ENCODE measurements at regions not wholly inside any gene's neighbourhood (a gene's known extent, or its start where the extent isn't known, plus 50 kb on each side); places are given as distances from the start of the nearest gene placed in this dataset.

DNA sequence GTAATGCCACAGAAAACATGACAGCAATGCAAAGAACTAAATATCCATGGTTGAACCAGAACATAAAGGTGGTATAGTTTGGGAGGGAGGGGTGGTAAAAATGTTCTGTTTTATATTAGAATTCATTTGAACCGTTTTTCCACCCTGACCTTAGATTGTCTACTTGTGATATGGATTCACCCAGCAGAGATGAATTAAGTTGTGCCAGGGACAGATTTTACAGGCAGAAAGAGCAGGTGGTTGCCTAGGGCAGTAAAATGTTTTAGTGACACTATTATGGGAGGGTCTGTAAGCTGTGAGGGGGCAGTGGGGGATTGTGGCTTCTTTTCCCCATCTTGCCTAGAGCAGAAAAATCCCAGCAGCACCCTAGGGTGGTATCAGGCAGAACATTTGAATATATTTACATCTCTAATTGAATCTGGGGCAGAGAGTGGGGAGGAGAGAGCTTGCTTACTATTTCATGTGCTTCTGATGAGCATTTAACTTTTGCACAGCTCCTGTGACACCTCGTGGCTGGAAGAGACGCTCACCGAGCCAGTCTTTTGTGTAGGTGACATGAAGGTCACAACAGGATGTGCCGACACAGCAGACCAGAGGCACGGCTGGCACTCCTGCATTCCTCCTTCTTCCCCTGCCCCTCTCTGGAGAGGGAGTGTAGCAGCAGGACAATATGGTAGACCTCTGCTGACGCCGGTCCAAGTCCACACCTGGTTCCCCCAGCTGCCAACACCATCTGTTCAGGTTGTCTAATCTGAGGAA is 452.3 kb downstream of the IRS2 start:
- TF ChIP-seq EZH2 (IDR thresholded peaks at IDR 0.05; ENCODE audit: borderline replicate concordance, low read length) = no peak
- TF ChIP-seq, protein P1, sequence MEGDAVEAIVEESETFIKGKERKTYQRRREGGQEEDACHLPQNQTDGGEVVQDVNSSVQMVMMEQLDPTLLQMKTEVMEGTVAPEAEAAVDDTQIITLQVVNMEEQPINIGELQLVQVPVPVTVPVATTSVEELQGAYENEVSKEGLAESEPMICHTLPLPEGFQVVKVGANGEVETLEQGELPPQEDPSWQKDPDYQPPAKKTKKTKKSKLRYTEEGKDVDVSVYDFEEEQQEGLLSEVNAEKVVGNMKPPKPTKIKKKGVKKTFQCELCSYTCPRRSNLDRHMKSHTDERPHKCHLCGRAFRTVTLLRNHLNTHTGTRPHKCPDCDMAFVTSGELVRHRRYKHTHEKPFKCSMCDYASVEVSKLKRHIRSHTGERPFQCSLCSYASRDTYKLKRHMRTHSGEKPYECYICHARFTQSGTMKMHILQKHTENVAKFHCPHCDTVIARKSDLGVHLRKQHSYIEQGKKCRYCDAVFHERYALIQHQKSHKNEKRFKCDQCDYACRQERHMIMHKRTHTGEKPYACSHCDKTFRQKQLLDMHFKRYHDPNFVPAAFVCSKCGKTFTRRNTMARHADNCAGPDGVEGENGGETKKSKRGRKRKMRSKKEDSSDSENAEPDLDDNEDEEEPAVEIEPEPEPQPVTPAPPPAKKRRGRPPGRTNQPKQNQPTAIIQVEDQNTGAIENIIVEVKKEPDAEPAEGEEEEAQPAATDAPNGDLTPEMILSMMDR (IDR thresholded peaks at IDR 0.05; ENCODE audit: low read length) = no peak
